ENCODE measurements at regions not wholly inside any gene's neighbourhood (a gene's known extent, or its start where the extent isn't known, plus 50 kb on each side); places are given as distances from the start of the nearest gene placed in this dataset.

DNA sequence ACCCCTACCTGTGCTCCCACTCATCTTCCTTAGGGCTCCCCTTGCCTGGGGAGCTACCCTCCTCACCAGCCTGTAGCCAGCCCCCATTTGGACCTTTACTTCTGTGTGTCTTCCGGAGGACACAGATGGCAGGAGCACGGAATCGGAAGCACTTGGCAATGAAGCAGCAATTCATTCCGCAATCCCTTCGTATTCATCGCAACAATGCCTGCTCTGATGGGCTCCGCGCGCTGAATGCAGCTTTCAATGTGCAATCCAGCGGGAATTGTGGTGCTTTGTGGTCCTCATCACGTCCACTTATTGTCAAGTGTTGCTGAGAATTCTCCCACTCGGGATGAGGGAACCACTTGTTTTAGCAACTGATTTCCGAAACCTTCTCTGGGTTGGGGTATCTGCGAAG is 336.0 kb downstream of the DHX35 start:
- no peak for FAIRE-seq
- no peak for DNase-seq (ENCODE audit: insufficient read length, low spot score)
- TF ChIP-seq, protein P1, sequence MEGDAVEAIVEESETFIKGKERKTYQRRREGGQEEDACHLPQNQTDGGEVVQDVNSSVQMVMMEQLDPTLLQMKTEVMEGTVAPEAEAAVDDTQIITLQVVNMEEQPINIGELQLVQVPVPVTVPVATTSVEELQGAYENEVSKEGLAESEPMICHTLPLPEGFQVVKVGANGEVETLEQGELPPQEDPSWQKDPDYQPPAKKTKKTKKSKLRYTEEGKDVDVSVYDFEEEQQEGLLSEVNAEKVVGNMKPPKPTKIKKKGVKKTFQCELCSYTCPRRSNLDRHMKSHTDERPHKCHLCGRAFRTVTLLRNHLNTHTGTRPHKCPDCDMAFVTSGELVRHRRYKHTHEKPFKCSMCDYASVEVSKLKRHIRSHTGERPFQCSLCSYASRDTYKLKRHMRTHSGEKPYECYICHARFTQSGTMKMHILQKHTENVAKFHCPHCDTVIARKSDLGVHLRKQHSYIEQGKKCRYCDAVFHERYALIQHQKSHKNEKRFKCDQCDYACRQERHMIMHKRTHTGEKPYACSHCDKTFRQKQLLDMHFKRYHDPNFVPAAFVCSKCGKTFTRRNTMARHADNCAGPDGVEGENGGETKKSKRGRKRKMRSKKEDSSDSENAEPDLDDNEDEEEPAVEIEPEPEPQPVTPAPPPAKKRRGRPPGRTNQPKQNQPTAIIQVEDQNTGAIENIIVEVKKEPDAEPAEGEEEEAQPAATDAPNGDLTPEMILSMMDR (IDR thresholded peaks at IDR 0.05; ENCODE audit: insufficient read depth, missing control alignments), result no peak

GRCh38 chr20:39295301-39295700 is 333.2 kb downstream of the DHX35 start:
- TF ChIP-seq, protein P1 (IDR thresholded peaks at IDR 0.05; ENCODE audit: insufficient read depth, missing control alignments), result no peak
- FAIRE-seq, result no peak
- no peak for DNase-seq (ENCODE audit: insufficient read length, low spot score)

DNA sequence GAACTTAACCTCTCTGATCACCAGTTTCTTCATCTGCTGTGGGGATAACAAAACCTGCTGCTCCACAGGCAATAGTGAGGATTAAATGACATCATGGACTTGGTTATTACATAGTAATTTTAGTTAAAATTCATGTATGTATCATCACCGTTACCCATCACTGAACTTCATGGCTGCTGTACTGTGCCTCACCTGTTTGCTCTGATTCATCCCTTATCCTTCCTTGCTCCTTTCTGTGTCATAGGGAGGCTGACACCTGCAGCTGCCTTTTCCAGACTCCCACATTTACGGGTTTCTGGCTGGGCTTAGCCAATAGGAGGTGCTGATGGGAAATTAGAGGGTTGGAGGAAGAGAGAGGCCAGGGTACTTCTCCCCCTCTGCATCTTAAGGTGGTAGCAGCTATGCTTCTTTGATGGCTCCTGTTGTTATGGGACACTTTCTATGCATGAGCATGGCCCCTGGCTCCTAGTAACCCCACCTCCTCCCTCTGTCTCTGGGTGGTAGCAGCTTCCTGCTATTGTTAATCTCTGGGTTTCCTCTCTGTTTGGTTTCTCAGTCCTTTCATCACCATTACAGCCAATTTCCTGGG is 332.1 kb downstream of the DHX35 start:
- no peak for FAIRE-seq
- DNase-seq (ENCODE audit: insufficient read length, low spot score), result no peak
- TF ChIP-seq, protein P1 (IDR thresholded peaks at IDR 0.05; ENCODE audit: insufficient read depth, missing control alignments), result no peak

- FAIRE-seq, result no peak
- no peak for DNase-seq (ENCODE audit: insufficient read length, low spot score)
- TF ChIP-seq, protein P1 (IDR thresholded peaks at IDR 0.05; ENCODE audit: insufficient read depth, missing control alignments), result no peak
Measured at GRCh38 chr20:39292193-39292736, 330.1 kb downstream of the DHX35 start.

DNA sequence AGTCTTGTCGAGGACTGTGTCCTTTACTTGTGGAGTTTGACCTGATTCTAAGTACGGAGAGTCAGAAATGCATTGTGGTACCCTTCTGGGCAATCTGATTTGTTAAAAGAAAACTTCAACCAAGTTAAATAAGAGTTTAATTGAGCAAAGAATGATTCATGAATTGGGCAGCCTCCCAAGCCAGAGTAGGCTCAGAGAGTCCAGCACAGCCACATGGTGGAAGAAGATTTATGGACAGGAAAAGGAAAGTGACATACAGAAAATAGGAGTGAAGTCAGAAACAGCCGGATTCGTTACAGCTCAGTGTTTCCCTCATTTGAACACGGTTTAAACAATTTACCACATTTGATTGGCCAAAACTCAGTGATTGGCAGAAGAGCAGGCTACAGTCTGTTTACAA is 329.2 kb downstream of the DHX35 start:
- DNase-seq (ENCODE audit: insufficient read length, low spot score) (no peak), FAIRE-seq (no peak)
- TF ChIP-seq, protein P1 (IDR thresholded peaks at IDR 0.05; ENCODE audit: insufficient read depth, missing control alignments), result no peak

DNA sequence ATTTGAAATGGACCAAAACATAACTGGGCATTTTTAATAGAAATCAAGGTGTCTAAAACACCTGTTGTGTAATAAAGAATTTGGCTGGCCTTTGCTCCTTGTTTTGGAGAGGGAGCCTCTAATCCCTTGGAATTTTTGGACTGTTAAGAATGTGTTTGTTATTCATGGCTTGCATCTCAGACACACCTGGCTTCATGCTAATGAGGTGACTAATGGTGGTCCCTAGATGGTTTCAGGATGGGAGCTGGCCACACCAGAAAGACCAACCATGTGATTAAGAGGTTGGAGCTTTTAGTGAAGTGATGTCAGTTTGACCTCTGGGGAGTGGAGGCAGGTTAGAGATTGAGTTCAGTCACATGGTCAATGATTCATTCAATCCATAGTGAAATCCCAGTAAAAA is 328.4 kb downstream of the DHX35 start:
- FAIRE-seq, result no peak
- DNase-seq (ENCODE audit: insufficient read length, low spot score), result no peak
- TF ChIP-seq, protein P1 (IDR thresholded peaks at IDR 0.05; ENCODE audit: insufficient read depth, missing control alignments), result no peak

- DNase-seq (ENCODE audit: insufficient read length, low spot score) (no peak), FAIRE-seq (no peak)
- TF ChIP-seq, protein P1 (IDR thresholded peaks at IDR 0.05; ENCODE audit: insufficient read depth, missing control alignments), result no peak
Measured at GRCh38 chr20:39289831-39290230, 327.7 kb downstream of the DHX35 start.

Data from D721Med (cell line).